ENCODE measurements at regions not wholly inside any gene's neighbourhood (a gene's known extent, or its start where the extent isn't known, plus 50 kb on each side); places are given as distances from the start of the nearest gene placed in this dataset.

GRCh38 chr10:109040622-109041021 is 882.7 kb downstream of the XPNPEP1 start:
- H2AFZ ChIP-seq (ENCODE audit: low read depth, low read length), result no peak overlapping the region
- H3K4me2 ChIP-seq (ENCODE audit: low read length), result no peak overlapping the region
- H3K36me3 ChIP-seq (ENCODE audit: insufficient read depth, low read length), result no peaks in the 10 kb centered on the region
- no peaks in the 10 kb centered on the region for H3K9me3 ChIP-seq (ENCODE audit: low read length)
- H3K9me2 ChIP-seq (ENCODE audit: insufficient read depth, low read length), result no peaks in the 10 kb centered on the region
- no peak for TF ChIP-seq SMC3 (conservative IDR thresholded peaks at IDR 0.05; ENCODE audit: poor library complexity)
- no peak for TF ChIP-seq MXI1 (conservative IDR thresholded peaks at IDR 0.05; ENCODE audit: poor library complexity, severe bottlenecking)
- no peak for TF ChIP-seq POLR2AphosphoS5 (IDR thresholded peaks at IDR 0.05)
- TF ChIP-seq REST (IDR thresholded peaks at IDR 0.05; ENCODE audit: borderline replicate concordance), result no peak
- TF ChIP-seq, protein P1, sequence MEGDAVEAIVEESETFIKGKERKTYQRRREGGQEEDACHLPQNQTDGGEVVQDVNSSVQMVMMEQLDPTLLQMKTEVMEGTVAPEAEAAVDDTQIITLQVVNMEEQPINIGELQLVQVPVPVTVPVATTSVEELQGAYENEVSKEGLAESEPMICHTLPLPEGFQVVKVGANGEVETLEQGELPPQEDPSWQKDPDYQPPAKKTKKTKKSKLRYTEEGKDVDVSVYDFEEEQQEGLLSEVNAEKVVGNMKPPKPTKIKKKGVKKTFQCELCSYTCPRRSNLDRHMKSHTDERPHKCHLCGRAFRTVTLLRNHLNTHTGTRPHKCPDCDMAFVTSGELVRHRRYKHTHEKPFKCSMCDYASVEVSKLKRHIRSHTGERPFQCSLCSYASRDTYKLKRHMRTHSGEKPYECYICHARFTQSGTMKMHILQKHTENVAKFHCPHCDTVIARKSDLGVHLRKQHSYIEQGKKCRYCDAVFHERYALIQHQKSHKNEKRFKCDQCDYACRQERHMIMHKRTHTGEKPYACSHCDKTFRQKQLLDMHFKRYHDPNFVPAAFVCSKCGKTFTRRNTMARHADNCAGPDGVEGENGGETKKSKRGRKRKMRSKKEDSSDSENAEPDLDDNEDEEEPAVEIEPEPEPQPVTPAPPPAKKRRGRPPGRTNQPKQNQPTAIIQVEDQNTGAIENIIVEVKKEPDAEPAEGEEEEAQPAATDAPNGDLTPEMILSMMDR (IDR thresholded peaks at IDR 0.05; ENCODE audit: poor library complexity, severe bottlenecking), result no peak
- no peak for TF ChIP-seq TAF1 (IDR thresholded peaks at IDR 0.05; ENCODE audit: low read depth)
- no peak for TF ChIP-seq EZH2 (IDR thresholded peaks at IDR 0.05; ENCODE audit: borderline replicate concordance, insufficient read depth, low read length, poor library complexity, severe bottlenecking)
- no peak for TF ChIP-seq RAD21 (conservative IDR thresholded peaks at IDR 0.05)
- no peak for TF ChIP-seq EP300 (conservative IDR thresholded peaks at IDR 0.05; ENCODE audit: poor library complexity, severe bottlenecking)
- no peak overlapping the region for H3K27ac ChIP-seq (ENCODE audit: low read length)
- H3F3A ChIP-seq (ENCODE audit: insufficient read depth, low read length, poor library complexity, severe bottlenecking), result no peaks in the 10 kb centered on the region
- H3K79me2 ChIP-seq (replicated peaks; ENCODE audit: insufficient read depth, low read length), result no peaks in the 10 kb centered on the region
- H3K9ac ChIP-seq (ENCODE audit: low read length), result no peak overlapping the region
- H4K20me1 ChIP-seq (ENCODE audit: insufficient read depth), result no peaks in the 10 kb centered on the region
- no peaks in the 10 kb centered on the region for H3K27me3 ChIP-seq (ENCODE audit: insufficient read depth, low read depth, low read length)
- H3K4me3 ChIP-seq (ENCODE audit: low read length), result no peak overlapping the region

DNA sequence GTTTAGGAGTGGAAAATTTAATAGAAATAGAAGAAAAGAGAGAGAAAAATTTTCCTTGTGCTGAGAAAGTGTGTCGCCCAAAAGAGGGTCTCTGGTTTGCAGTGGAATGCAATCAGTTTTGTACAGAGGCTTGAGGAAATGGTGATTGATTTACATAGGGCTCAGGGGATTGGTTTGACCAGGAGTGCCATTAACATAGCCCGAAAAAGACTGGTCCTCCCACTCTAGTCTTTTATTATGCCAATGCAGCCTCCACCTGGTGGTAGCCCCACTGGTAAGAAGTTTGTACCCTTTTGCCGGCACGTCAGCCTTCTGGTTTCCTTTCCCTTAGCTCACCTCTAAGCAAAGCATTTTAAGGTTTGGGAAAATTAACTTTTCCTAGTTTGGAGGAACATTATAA is 885.3 kb downstream of the XPNPEP1 start:
- no peaks in the 10 kb centered on the region for H4K20me1 ChIP-seq (ENCODE audit: insufficient read depth)
- no peak overlapping the region for H2AFZ ChIP-seq (ENCODE audit: low read depth, low read length)
- no peaks in the 10 kb centered on the region for H3K9me2 ChIP-seq (ENCODE audit: insufficient read depth, low read length)
- no peaks in the 10 kb centered on the region for H3K79me2 ChIP-seq (replicated peaks; ENCODE audit: insufficient read depth, low read length)
- no peak overlapping the region for H3K4me3 ChIP-seq (ENCODE audit: low read length)
- no peak overlapping the region for H3K9ac ChIP-seq (ENCODE audit: low read length)
- H3K9me3 ChIP-seq (ENCODE audit: low read length), result no peaks in the 10 kb centered on the region
- TF ChIP-seq, protein P1 (IDR thresholded peaks at IDR 0.05; ENCODE audit: poor library complexity, severe bottlenecking), result no peak
- TF ChIP-seq RAD21 (conservative IDR thresholded peaks at IDR 0.05) (no peak), TAF1 (IDR thresholded peaks at IDR 0.05; ENCODE audit: low read depth) (no peak), EZH2 (IDR thresholded peaks at IDR 0.05; ENCODE audit: borderline replicate concordance, insufficient read depth, low read length, poor library complexity, severe bottlenecking) (no peak), REST (IDR thresholded peaks at IDR 0.05; ENCODE audit: borderline replicate concordance) (no peak), EP300 (conservative IDR thresholded peaks at IDR 0.05; ENCODE audit: poor library complexity, severe bottlenecking) (no peak), SMC3 (conservative IDR thresholded peaks at IDR 0.05; ENCODE audit: poor library complexity) (no peak), MXI1 (conservative IDR thresholded peaks at IDR 0.05; ENCODE audit: poor library complexity, severe bottlenecking) (no peak), POLR2AphosphoS5 (IDR thresholded peaks at IDR 0.05) (no peak)
- no peak overlapping the region for H3K27ac ChIP-seq (ENCODE audit: low read length)
- no peaks in the 10 kb centered on the region for H3K27me3 ChIP-seq (ENCODE audit: insufficient read depth, low read depth, low read length)
- H3F3A ChIP-seq (ENCODE audit: insufficient read depth, low read length, poor library complexity, severe bottlenecking), result no peaks in the 10 kb centered on the region
- no peak overlapping the region for H3K4me2 ChIP-seq (ENCODE audit: low read length)
- no peaks in the 10 kb centered on the region for H3K36me3 ChIP-seq (ENCODE audit: insufficient read depth, low read length)
